Hematopoietic multipotent progenitor cell treated with erythropoietin and hydrocortisone succinate and interleukin-3 and kit ligand, for 6 days (in vitro differentiated cells): ENCODE measurements at regions not wholly inside any gene's neighbourhood (a gene's known extent, or its start where the extent isn't known, plus 50 kb on each side); places are given as distances from the start of the nearest gene placed in this dataset.

Source experiments
- DNase-seq: peaks from one replicate; pipeline ENCODE4 v3.0.0-alpha.2; 2015

- DNase-seq: no peak
Measured at GRCh38 chr3:72058493-72059081, 273.6 kb upstream of the PROK2 start.

GRCh38 chr3:72055436-72055835 lies 270.5 kb upstream of the PROK2 start:
- DNase-seq: no peak

- no peak for DNase-seq
Measured at GRCh38 chr3:72054976-72055375, 270.0 kb upstream of the PROK2 start.

GRCh38 chr3:72052841-72053409 lies 268.0 kb upstream of the PROK2 start:
- DNase-seq: peak; percentile 17

- no peak for DNase-seq
Measured at GRCh38 chr3:72050771-72051170, 265.8 kb upstream of the PROK2 start.

- no peak for DNase-seq
Measured at GRCh38 chr3:72050048-72050632, 265.2 kb upstream of the PROK2 start.

GRCh38 chr3:72049300-72049699 lies 264.4 kb upstream of the PROK2 start:
- DNase-seq: no peak

- DNase-seq: no peak
Measured at GRCh38 chr3:72048873-72049272, 263.9 kb upstream of the PROK2 start.

- no peak for DNase-seq
Measured at GRCh38 chr3:72047221-72047871, 262.4 kb upstream of the PROK2 start.

GRCh38 chr3:72044231-72044855 lies 259.4 kb upstream of the PROK2 start:
- no peak for DNase-seq

- peak; percentile 38 for DNase-seq
Measured at GRCh38 chr3:72043204-72044133, 258.5 kb upstream of the PROK2 start.

- DNase-seq: no peak
Measured at GRCh38 chr3:72042397-72043203, 257.7 kb upstream of the PROK2 start.

- DNase-seq: no peak
Measured at GRCh38 chr3:72041511-72041910, 256.6 kb upstream of the PROK2 start.

- DNase-seq: no peak
Measured at GRCh38 chr3:72041076-72041475, 256.1 kb upstream of the PROK2 start.

- DNase-seq: no peak
Measured at GRCh38 chr3:72039677-72040076, 254.7 kb upstream of the PROK2 start.

GRCh38 chr3:72036899-72037298 lies 252.0 kb upstream of the PROK2 start:
- no peak for DNase-seq

GRCh38 chr3:72035606-72036005 lies 250.7 kb upstream of the PROK2 start:
- no peak for DNase-seq

- DNase-seq: peak; percentile 45
Measured at GRCh38 chr3:72034986-72035385, 250.0 kb upstream of the PROK2 start.

- no peak for DNase-seq
Measured at GRCh38 chr3:72033666-72034428, 248.9 kb upstream of the PROK2 start.

GRCh38 chr3:72032441-72033135 lies 247.6 kb upstream of the PROK2 start:
- no peak for DNase-seq
